ENCODE measurements at regions not wholly inside any gene's neighbourhood (a gene's known extent, or its start where the extent isn't known, plus 50 kb on each side); places are given as distances from the start of the nearest gene placed in this dataset.

DNA sequence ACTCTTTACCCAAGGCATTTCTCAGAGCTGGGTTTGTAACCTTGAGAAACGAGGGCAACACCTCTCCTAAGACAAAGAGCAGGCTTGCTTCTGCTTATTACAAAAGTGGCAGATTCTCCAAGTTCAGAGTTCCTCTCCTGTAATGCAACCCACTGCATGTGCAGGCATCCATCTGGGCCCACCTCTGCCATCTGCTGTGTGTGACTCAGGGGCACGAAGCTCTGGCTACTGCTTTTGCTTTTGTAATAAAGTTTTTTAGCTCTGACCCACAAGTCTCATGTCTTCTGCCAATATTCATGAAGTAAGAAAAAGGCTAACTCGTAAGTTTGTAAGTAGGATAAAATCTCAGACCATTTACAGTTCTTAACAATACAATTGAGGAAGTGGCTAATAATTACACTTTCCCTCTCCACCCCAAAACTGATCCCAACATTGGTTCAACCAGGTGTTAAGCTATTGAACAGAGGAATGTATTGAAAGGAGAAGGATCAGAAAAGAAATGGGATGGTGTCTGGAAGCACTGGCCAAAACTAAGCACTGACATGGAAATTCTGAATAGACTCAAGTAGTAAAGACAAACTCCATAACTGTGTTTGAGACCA lies 51.7 kb upstream of the SMLR1 start (continued):
- TF ChIP-seq JUNB (CRISPR knock-in tag; conservative IDR thresholded peaks at IDR 0.05) (no peak), CHCHD3 (CRISPR knock-in tag; IDR thresholded peaks at IDR 0.05) (no peak)

DNA sequence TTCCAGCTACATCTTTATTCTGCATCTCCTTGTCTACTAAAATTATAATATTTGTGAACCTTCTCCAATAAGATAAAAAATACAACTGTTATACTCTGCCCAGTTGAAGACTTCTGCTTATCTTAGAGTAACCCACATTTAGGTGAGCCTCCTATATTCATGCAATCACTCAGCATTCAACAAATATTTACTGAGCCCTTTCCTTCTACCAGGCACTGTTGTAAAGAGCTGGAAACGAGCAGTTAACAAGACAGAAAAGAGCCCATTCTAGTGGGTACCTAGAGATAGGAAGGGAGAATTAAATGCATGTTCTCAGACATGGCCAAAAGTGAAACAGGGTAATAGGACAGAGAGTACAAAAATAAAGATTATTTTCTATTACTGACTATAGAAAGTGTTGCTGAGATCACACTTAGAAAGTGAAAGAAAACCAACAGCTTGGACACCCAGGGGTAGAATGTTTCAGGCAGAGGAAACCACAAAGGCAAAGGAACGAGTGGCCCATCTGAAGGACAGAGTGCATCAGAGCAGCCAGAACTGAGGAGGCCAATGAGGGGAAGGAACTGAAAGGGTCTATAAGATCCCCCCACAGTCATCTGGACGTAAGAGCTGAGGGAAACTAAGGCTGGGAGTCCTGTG lies 50.8 kb upstream of the SMLR1 start:
- BruUV-seq (replicated peaks) = no TSS peak
- TF ChIP-seq CEBPG (CRISPR knock-in tag; IDR thresholded peaks at IDR 0.05) = no peak
- no peak for TF ChIP-seq CEBPG (tag; conservative IDR thresholded peaks at IDR 0.05 in 1 of 2, IDR thresholded peaks at IDR 0.05 in 1 of 2)
- TF ChIP-seq, protein P1, sequence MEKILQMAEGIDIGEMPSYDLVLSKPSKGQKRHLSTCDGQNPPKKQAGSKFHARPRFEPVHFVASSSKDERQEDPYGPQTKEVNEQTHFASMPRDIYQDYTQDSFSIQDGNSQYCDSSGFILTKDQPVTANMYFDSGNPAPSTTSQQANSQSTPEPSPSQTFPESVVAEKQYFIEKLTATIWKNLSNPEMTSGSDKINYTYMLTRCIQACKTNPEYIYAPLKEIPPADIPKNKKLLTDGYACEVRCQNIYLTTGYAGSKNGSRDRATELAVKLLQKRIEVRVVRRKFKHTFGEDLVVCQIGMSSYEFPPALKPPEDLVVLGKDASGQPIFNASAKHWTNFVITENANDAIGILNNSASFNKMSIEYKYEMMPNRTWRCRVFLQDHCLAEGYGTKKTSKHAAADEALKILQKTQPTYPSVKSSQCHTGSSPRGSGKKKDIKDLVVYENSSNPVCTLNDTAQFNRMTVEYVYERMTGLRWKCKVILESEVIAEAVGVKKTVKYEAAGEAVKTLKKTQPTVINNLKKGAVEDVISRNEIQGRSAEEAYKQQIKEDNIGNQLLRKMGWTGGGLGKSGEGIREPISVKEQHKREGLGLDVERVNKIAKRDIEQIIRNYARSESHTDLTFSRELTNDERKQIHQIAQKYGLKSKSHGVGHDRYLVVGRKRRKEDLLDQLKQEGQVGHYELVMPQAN (IDR thresholded peaks at IDR 0.05; ENCODE audit: borderline replicate concordance) = no peak
- TF ChIP-seq ETS2 (tag; IDR thresholded peaks at IDR 0.05; ENCODE audit: borderline replicate concordance, poor library complexity, severe bottlenecking) = no peak
- TF ChIP-seq ETV5 (CRISPR knock-in tag; IDR thresholded peaks at IDR 0.05; ENCODE audit: low read depth) = no peak
- TF ChIP-seq ZNF140 (CRISPR knock-in tag; IDR thresholded peaks at IDR 0.05) = no peak
- TF ChIP-seq ZNF143 (CRISPR knock-in tag; IDR thresholded peaks at IDR 0.05) = no peak
- TF ChIP-seq CREM (IDR thresholded peaks at IDR 0.05; ENCODE audit: low read depth) = no peak
- no peak for TF ChIP-seq BACH1 (tag; IDR thresholded peaks at IDR 0.05)
- TF ChIP-seq, protein P2, sequence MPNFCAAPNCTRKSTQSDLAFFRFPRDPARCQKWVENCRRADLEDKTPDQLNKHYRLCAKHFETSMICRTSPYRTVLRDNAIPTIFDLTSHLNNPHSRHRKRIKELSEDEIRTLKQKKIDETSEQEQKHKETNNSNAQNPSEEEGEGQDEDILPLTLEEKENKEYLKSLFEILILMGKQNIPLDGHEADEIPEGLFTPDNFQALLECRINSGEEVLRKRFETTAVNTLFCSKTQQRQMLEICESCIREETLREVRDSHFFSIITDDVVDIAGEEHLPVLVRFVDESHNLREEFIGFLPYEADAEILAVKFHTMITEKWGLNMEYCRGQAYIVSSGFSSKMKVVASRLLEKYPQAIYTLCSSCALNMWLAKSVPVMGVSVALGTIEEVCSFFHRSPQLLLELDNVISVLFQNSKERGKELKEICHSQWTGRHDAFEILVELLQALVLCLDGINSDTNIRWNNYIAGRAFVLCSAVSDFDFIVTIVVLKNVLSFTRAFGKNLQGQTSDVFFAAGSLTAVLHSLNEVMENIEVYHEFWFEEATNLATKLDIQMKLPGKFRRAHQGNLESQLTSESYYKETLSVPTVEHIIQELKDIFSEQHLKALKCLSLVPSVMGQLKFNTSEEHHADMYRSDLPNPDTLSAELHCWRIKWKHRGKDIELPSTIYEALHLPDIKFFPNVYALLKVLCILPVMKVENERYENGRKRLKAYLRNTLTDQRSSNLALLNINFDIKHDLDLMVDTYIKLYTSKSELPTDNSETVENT (CRISPR knock-in tag; IDR thresholded peaks at IDR 0.05) = no peak
- no peak for TF ChIP-seq POLR2A (conservative IDR thresholded peaks at IDR 0.05)
- TF ChIP-seq SMAD3 (CRISPR knock-in tag; conservative IDR thresholded peaks at IDR 0.05) = no peak
- TF ChIP-seq MCM3 (IDR thresholded peaks at IDR 0.05) = no peak
- no peak for TF ChIP-seq RBM25 (IDR thresholded peaks at IDR 0.05; ENCODE audit: low read depth, low read length, severe bottlenecking)
- TF ChIP-seq MEIS2 (IDR thresholded peaks at IDR 0.05; ENCODE audit: partially characterized antibody) = no peak
- TF ChIP-seq HEY1 (CRISPR knock-in tag; IDR thresholded peaks at IDR 0.05; ENCODE audit: borderline replicate concordance) = no peak
- TF ChIP-seq FOXK2 (conservative IDR thresholded peaks at IDR 0.05 in 1 of 2, IDR thresholded peaks at IDR 0.05 in 1 of 2; ENCODE audit: low read depth in 2 of 2) = no peak

More for the DNA sequence above, 50.8 kb upstream of the SMLR1 start:
- ATAC-seq (no peak), FAIRE-seq (no peak), DNase-seq (ENCODE audit: extremely low read depth in 1 of 4, low spot score in 3 of 4) (no peak)
- H4K20me1 ChIP-seq (replicated peaks; ENCODE audit: control insufficient read depth, insufficient read depth, low read length) = no peaks in the 10 kb centered on the region
- no peaks in the 10 kb centered on the region for H3K27me3 ChIP-seq (ENCODE audit: control insufficient read depth in 2 of 2, insufficient read depth in 2 of 2, low read length in 2 of 2)
- H2AFZ ChIP-seq (ENCODE audit: low read depth, low read length) = no peak overlapping the region
- no peak overlapping the region for H3K27ac ChIP-seq (ENCODE audit: extremely low read depth, low read depth, low read length)
- H3K36me3 ChIP-seq (ENCODE audit: control insufficient read depth, insufficient read depth, low read length) = no peaks in the 10 kb centered on the region
- no peak overlapping the region for H3K9ac ChIP-seq (ENCODE audit: insufficient read depth in 1 of 2, low read depth in 2 of 2, low read length in 2 of 2)
- 2% methylated on average over 3 of the region's 3 CpGs for WGBS (ENCODE audit: insufficient coverage, low coverage, missing lambda C conversion rate)
- no peaks in the 10 kb centered on the region for H3K4me1 ChIP-seq (replicated peaks in 1 of 2; ENCODE audit: control insufficient read depth in 2 of 2, insufficient read depth in 2 of 2, low read length in 2 of 2)
- POLR2A ChIA-PET = no interaction called here
- intact Hi-C loops (cut with micrococcal nuclease) = no loop called here
- no peak overlapping the region for H3K4me2 ChIP-seq (ENCODE audit: insufficient read depth, low read length)
- CTCF ChIA-PET (ENCODE audit: low intra/inter-chr PET ratio) = no interaction called here
- in situ Hi-C loops (cut with MboI) = no loop called here
- H3K9me3 ChIP-seq (replicated peaks; ENCODE audit: control insufficient read depth, insufficient read depth, low read depth, low read length) = no peaks in the 10 kb centered on the region
- H3K79me2 ChIP-seq (ENCODE audit: control insufficient read depth, insufficient read depth, low read length) = no peaks in the 10 kb centered on the region
- H3K9me1 ChIP-seq (ENCODE audit: control insufficient read depth, insufficient read depth, low read length) = no peaks in the 10 kb centered on the region
- no peak overlapping the region for H3K4me3 ChIP-seq
